Effector memory CD8-positive, alpha-beta T cell (primary cell): ENCODE measurements at regions not wholly inside any gene's neighbourhood (a gene's known extent, or its start where the extent isn't known, plus 50 kb on each side); places are given as distances from the start of the nearest gene placed in this dataset.

Experiments used
- ATAC-seq: fragments of 150-1000 bp; cut with Tn5 transposase; replicated peaks from 2 replicates; pipeline ENCODE4 v1.10.0; 2021; ENCODE audit warnings: mild to moderate bottlenecking, moderate library complexity
- DNase-seq, 3 experiments: peaks; one replicate each; pipeline ENCODE4 v3.0.0; 2021
- H3K27ac Mint-ChIP-seq, 2 donors: one replicate each; pipeline ENCODE4 v1.8.0; 2022; ENCODE audit warnings: mild to moderate bottlenecking in 2 of 2, mixed read lengths in 2 of 2, moderate library complexity in 2 of 2
- H3K27me3 Mint-ChIP-seq, 2 donors: one replicate each; pipeline ENCODE4 v1.8.0; 2022; ENCODE audit warnings: mixed read lengths in 2 of 2
- H3K36me3 Mint-ChIP-seq: one replicate; pipeline ENCODE4 v1.8.0; 2022; ENCODE audit warnings: mild to moderate bottlenecking, moderate library complexity, mixed read lengths; ENCODE audit not compliant: insufficient read depth
- H3K4me1 Mint-ChIP-seq, 2 donors: one replicate each; pipeline ENCODE4 v1.8.0; 2022; ENCODE audit warnings: low read depth in 2 of 2, mixed read lengths in 2 of 2
- H3K4me3 Mint-ChIP-seq, 2 donors: one replicate each; pipeline ENCODE4 v1.8.0; 2022; ENCODE audit warnings: mild to moderate bottlenecking in 2 of 2, mixed read lengths in 2 of 2, moderate library complexity in 2 of 2
- H3K9me3 Mint-ChIP-seq, 2 donors: one replicate each; pipeline ENCODE4 v1.8.0; 2022; ENCODE audit warnings: mixed read lengths in 2 of 2

DNA sequence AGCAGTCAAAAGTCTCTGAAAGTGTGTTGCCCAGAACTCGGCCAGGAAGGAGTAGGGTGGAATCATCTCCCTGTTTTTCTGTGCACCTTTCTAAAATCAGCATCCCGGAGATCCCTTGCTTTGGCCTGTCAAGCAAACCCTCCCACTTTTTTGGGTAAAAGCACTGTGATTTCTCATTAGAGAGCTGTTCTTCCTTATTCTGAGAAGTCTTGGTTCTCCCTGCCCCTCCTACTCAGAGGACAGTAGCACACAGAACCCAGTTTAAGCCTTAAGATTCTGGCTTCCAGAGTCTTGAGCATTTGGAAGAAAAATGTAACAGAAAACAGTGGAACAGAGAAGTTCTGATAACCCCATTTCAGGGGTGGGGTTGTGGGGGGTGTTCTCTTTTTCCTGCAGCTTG is 52.6 kb upstream of the KATNAL1 start:
- Mint-ChIP-seq H3K27ac (no peak overlapping the region), H3K4me3 (no peak overlapping the region), H3K9me3 (no peaks in the 10 kb centered on the region), H3K4me1 (peaks cover 7 to 15% of the 10 kb centered on the region in 2 donors), H3K27me3 (no peaks in the 10 kb centered on the region), H3K36me3 (peaks cover 5% of the 10 kb centered on the region)
- ATAC-seq = no peak
- DNase-seq = no peak

DNA sequence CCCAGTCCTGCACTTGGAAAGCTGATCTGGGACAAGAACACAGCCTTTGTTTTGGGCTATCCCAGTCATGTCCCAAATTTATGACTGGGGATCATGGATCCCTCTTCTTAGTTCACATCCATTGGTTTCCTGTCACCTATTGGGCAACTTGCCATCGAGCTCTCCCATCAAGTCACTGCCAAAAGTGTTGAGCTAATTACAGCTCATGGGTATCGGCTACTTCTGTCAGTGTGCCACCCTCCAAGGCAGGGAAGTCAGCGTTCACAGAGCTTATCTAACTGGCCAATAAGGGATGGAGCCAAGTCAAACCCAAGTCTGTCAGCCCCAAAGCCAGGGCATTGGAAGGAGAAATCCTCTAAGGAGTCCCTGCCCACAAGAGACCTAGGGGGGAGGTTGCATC is 53.2 kb upstream of the KATNAL1 start:
- H3K27ac Mint-ChIP-seq = peak overlapping the region; percentile 23 to 56
- DNase-seq = no peak
- ATAC-seq = no peak
- H3K36me3 Mint-ChIP-seq = peaks cover 5% of the 10 kb centered on the region
- no peak overlapping the region for H3K4me3 Mint-ChIP-seq
- H3K4me1 Mint-ChIP-seq = peaks cover 8 to 13% of the 10 kb centered on the region in 2 donors
- H3K27me3 Mint-ChIP-seq = no peaks in the 10 kb centered on the region
- no peaks in the 10 kb centered on the region for H3K9me3 Mint-ChIP-seq

DNA sequence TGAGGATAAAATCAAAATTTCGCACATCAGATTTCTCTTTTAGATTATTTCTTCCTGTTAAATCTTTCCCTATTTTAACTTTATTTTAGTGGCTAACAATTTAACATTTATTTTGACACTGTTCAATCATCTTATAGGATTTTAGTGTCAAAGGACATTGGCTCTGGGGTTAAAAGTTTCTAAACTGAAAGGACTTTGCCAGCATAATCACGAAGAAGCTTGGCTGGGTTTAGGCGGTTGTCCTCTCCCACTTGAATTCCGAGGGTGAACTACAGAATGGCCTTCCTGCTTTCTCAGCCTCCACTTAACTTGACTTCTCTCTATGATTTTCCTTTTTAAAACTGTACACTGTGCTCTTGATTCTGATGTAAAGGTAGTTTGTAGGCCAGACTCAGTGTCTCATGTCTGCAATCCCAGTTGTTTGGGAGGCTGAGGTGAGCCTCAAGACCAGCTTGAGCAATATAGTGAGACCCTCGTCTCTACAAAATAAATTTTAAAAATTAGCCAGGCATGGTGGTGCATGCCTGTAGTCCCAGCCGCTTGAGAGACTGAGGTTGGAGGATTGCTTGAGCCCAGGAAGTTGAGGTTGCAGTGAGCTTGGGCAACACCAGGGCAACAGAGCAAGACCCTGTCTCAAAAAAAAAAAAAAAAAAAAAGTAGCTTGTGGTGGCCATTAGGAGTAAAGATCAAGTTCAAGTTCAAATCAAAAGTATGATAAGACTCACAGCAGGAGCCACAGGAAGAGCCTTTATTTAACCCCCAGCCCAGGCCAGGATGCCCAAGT is 54.8 kb upstream of the KATNAL1 start:
- Mint-ChIP-seq H3K4me3 (no peak overlapping the region), H3K36me3 (peaks cover 11% of the 10 kb centered on the region), H3K9me3 (no peaks in the 10 kb centered on the region), H3K27ac (peak overlapping the region in 1 of 2 donors; percentile 8), H3K4me1 (peaks cover 7 to 8% of the 10 kb centered on the region in 2 donors), H3K27me3 (no peaks in the 10 kb centered on the region)
- DNase-seq (no peak), ATAC-seq (no peak)

DNA sequence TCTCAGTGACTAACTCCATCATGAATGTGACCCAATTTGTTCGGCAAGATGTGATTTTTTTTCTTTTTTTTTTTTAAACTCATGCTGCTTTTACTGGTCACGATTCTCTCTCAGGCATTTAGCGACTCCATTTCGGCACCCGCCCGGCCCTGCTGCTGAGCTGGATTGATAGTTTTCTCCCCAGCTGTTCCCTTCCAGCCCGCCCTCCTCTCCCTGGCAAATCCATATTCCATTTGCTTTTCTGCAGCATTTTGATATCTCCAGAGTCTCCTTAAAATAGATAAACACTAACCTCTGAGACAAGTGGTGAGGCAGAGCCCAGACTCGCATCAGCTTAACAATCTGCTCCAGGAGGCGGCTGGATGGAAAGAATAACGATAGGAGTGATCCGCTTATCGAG is 55.5 kb upstream of the KATNAL1 start:
- Mint-ChIP-seq H3K27ac (peak overlapping the region in 1 of 2 donors; percentile 8), H3K4me3 (no peak overlapping the region)

DNA sequence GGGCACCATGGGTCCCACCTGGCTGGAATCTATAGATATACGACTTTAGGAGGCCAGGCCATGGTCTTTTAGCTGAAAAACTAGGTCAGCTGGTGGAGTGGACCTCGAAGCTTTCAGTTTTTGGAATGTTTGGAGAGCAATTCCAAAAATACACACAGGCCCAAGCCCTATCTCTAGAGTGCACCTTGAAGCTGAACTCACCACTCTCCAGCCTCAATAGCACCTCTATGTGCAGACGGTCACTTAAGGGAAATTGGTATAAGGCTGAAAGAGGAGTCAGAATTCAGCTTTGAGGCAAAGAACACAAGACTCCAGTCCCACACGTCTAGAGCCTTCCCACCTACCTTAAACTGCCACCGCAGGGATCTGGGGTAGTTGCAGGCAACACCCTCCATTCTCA is 56.4 kb upstream of the KATNAL1 start:
- peaks cover 19% of the 10 kb centered on the region for H3K36me3 Mint-ChIP-seq
- ATAC-seq = no peak
- no peaks in the 10 kb centered on the region for H3K9me3 Mint-ChIP-seq

More for the DNA sequence above, 55.5 kb upstream of the KATNAL1 start:
- Mint-ChIP-seq H3K4me1 (peaks cover 7 to 8% of the 10 kb centered on the region in 2 donors), H3K27me3 (no peaks in the 10 kb centered on the region), H3K36me3 (peaks cover 16% of the 10 kb centered on the region), H3K9me3 (no peaks in the 10 kb centered on the region)
- ATAC-seq (no peak), DNase-seq (no peak)

DNA sequence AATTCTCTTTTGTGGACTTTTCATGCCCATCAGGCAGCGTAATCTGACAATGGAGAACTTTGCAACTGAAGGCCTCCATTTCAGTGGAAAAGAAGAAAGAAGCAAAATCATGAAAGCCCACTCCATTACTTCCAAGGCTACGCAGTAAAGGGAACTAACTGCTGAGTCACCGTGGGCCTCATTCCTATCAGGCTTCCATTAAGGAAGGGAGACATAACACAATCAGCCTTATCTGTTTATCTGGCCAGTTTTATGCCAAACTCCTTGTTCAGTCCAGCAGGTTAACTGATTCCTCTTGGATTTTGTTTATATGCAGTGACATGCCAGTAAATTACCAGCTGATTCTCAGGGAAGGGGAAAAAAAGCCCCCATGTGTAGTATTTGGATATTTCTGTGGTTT is 56.8 kb upstream of the KATNAL1 start:
- Mint-ChIP-seq H3K4me1 (peaks cover 14 to 16% of the 10 kb centered on the region in 2 donors), H3K9me3 (no peaks in the 10 kb centered on the region)
- DNase-seq = no peak

More for the DNA sequence above, 56.4 kb upstream of the KATNAL1 start:
- Mint-ChIP-seq H3K27ac (no peak overlapping the region), H3K4me1 (peaks cover 9 to 12% of the 10 kb centered on the region in 2 donors), H3K4me3 (no peak overlapping the region), H3K27me3 (no peaks in the 10 kb centered on the region)
- no peak for DNase-seq

DNA sequence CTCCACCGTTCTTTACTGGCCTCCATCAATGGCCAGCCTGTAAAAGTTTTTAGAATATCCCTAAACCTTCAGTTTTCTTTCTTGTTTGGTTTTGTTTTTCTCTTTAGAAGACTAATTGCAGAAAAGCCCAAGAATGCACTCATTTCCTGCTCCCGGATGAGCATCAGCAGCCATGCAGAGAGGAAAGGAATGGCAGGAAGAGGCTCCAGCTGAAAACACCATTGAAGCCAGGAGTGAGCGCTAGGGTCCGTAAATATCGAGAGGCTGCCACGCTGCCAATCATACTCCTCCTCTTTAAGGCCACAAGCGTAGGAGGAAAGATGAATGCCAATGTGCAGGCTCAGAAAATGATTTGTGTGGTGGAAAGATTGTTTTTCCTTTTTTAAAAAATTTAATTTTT is 57.4 kb upstream of the UBE2L5 start:
- no peak overlapping the region for H3K27ac Mint-ChIP-seq
- DNase-seq (no peak), ATAC-seq (no peak)
- no peaks in the 10 kb centered on the region for H3K9me3 Mint-ChIP-seq
- no peak overlapping the region for H3K4me3 Mint-ChIP-seq
- peaks cover 16 to 19% of the 10 kb centered on the region in 2 donors for H3K4me1 Mint-ChIP-seq
- H3K27me3 Mint-ChIP-seq = no peaks in the 10 kb centered on the region
- peaks cover 23% of the 10 kb centered on the region for H3K36me3 Mint-ChIP-seq

More for the DNA sequence above, 56.8 kb upstream of the KATNAL1 start:
- no peaks in the 10 kb centered on the region for H3K27me3 Mint-ChIP-seq
- ATAC-seq = no peak
- peaks cover 22% of the 10 kb centered on the region for H3K36me3 Mint-ChIP-seq
- H3K27ac Mint-ChIP-seq = no peak overlapping the region
- H3K4me3 Mint-ChIP-seq = no peak overlapping the region

DNA sequence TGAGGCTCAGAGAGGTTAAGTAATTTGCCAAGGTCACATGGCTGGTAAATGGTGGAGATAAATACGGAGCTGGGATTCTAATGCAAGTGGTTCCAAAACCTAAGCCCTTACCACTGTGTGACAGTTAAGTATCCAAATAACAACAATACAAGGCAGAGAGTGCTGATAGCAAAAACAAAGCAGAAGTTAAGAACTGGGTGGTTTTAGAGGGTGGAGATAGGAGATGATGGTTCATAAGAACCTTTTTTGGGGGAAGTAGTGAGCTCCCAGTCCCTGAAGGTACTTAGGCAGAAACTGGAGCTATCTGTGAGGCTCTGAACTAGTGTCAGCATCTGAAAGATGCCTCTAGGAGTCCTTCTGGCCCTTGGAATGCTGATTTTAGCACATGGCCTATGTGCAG is 56.2 kb upstream of the UBE2L5 start:
- ATAC-seq (no peak), DNase-seq (no peak)
- Mint-ChIP-seq H3K27ac (peak overlapping the region in 1 of 2 donors; percentile 79), H3K4me3 (no peak overlapping the region), H3K27me3 (no peaks in the 10 kb centered on the region), H3K36me3 (peaks cover 24% of the 10 kb centered on the region), H3K9me3 (no peaks in the 10 kb centered on the region), H3K4me1 (peaks cover 21 to 29% of the 10 kb centered on the region in 2 donors)

DNA sequence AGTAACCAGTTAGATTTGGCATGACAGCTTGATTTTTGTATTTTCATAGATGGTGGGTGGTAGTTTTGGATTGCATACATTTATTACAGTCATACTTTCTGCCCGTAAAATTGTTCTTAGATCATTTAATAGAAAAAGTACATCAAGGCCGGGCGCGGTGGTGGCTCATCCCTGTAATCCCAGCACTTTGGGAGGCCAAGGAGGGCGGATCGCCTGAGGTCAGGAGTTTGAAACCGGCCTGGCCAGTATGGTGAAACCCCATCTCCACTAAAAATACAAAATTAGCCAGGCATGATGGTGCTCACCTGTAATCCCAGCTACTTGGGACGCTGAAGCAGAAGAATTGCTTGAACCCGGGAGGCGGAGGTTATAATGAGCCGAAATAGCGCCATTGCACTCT is 55.0 kb upstream of the UBE2L5 start:
- Mint-ChIP-seq H3K4me1 (peaks cover 33 to 41% of the 10 kb centered on the region in 2 donors), H3K27ac (no peak overlapping the region), H3K27me3 (no peaks in the 10 kb centered on the region), H3K4me3 (no peak overlapping the region), H3K9me3 (no peaks in the 10 kb centered on the region), H3K36me3 (peaks cover 31% of the 10 kb centered on the region)
- no peak for ATAC-seq
- DNase-seq = no peak

DNA sequence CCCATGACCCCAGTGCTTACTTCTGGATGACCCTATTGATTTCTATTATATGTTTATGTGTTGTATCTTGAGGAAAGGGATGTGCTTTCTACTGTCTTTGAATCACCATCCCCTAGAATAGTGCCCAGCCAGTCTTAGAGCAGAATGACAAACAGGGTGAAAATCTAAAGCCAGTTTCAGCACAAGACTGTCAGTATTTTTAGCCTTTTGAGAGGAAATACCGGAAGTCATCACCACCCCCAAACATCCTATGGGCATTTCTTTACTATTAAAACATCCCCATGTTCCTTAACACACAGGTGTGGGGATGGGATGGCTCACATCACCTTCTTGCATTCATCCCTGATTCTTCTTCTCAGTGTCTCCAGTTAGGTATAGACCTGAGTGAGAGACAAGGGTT is 52.1 kb upstream of the UBE2L5 start:
- Mint-ChIP-seq H3K36me3 (peaks cover 46% of the 10 kb centered on the region), H3K9me3 (no peaks in the 10 kb centered on the region), H3K4me3 (peak overlapping the region in 1 of 2 donors; percentile 40), H3K4me1 (peaks cover 54 to 69% of the 10 kb centered on the region in 2 donors), H3K27me3 (no peaks in the 10 kb centered on the region), H3K27ac (peak overlapping the region; percentile 92 to 95)
- DNase-seq (no peak), ATAC-seq (no peak)

DNA sequence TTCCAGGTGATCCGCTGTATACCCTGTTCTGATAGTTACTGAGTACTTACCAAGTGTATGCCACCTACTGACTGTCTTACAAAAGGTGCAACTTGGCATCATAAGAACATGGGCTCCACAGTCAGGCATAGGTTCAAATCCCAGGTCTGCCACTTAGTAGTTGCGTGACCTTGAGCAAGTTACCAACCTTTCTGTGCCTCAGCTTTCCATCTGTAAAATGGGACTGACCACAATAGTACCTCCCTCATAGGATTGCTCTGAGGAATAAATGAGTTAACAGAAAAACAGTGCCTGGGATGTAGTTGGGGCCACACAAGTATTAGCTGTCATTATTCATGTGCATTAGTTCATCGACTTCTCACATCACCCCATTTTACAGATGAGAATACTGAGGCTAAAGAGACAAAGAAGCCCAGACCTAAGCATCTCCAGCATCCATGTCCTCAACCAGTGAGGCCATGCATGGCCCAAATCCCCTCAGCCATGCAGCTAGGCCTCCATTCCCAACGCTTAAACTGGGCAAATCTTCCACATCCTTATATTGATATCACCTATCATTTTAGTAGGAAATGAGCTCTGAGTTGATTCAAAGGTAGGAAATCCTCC is 51.3 kb upstream of the UBE2L5 start:
- DNase-seq (no peak), ATAC-seq (no peak)
- Mint-ChIP-seq H3K36me3 (peaks cover 54% of the 10 kb centered on the region), H3K27ac (peak overlapping the region; percentile 92 to 95), H3K4me1 (peaks cover 61 to 70% of the 10 kb centered on the region in 2 donors), H3K4me3 (peak overlapping the region; percentile 82 to 84), H3K9me3 (no peaks in the 10 kb centered on the region), H3K27me3 (no peaks in the 10 kb centered on the region)

DNA sequence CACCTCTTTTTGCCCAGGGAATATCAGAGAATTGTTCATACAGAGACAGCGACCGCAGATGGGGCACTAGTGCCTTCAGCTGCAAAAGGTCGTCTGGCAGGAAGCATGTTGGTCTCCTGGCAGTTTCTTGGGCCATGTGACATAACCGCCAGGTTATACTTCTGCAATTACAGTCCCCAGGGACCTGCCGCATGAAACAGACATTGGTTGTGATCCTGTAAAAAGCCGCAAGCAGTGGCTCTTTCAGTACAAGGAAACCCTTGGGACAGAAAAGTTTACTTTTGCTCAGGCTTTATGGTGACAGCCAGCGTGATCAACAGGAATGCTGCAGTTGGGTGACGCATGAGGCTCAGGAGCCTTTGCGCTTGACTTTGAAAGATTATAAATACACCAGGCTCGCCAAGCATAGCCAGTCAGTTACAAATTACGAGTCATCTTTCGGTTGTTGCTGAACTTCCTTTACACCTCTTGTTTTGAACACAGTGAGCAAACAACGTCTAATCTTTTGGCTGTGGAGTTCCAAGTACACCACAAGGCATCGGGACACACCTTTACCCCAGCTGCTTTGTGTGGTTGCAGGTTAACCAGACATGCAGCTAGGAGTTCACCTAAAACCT is 50.5 kb upstream of the UBE2L5 start:
- ATAC-seq (peak; percentile 56), DNase-seq (peak; percentile 53 to 56 (median 55))
- Mint-ChIP-seq H3K27me3 (no peaks in the 10 kb centered on the region), H3K36me3 (peaks cover 59% of the 10 kb centered on the region), H3K4me3 (peak overlapping the region; percentile 82 to 84), H3K4me1 (peaks cover 68 to 76% of the 10 kb centered on the region in 2 donors), H3K27ac (peak overlapping the region; percentile 92 to 95), H3K9me3 (no peaks in the 10 kb centered on the region)
